Ovary (tissue), 3 donors: ENCODE measurements at regions not wholly inside any gene's neighbourhood (a gene's known extent, or its start where the extent isn't known, plus 50 kb on each side); places are given as distances from the start of the nearest gene placed in this dataset.

ENCODE experiments used
- CTCF ChIP-seq, 3 donors: fragments of 450-650 bp in 2 of 3; fragments of 200-600 bp in 1 of 3; IDR thresholded peaks; one replicate each; pipeline versions ENCODE4 v1.5.1 to v1.8.0; 2016 to 2022; ENCODE audit warnings: antibody characterized with exemption in 3 of 3, mild to moderate bottlenecking in 1 of 3
- EP300 ChIP-seq: sonication (generic); formaldehyde crosslinking; IDR thresholded peaks from one replicate; pipeline ENCODE4 v1.6.1; 2017; ENCODE audit warnings: antibody characterized with exemption
- POLR2A ChIP-seq: fragments of 450-650 bp; IDR thresholded peaks from one replicate; pipeline ENCODE4 v1.6.1; 2017; ENCODE audit warnings: antibody characterized with exemption, mild to moderate bottlenecking, moderate library complexity
- donor health status: DM: no; HTN: no; CAD: no.

GRCh38 chr5:159782197-159782994 lies 133.9 kb upstream of the ADRA1B start:
- TF ChIP-seq CTCF (IDR thresholded peaks at IDR 0.05) = no peak
- TF ChIP-seq POLR2A = no peak
- TF ChIP-seq EP300 = no peak
